Neutrophil (primary cell): ENCODE measurements at regions not wholly inside any gene's neighbourhood (a gene's known extent, or its start where the extent isn't known, plus 50 kb on each side); places are given as distances from the start of the nearest gene placed in this dataset.

Source experiments
- H3K27ac ChIP-seq: fragments of 200-600 bp; sonication (generic); 2 replicates; pipeline ENCODE4 v1.5.1; 2016; ENCODE audit warnings: mild to moderate bottlenecking, moderate library complexity
- H3K27me3 ChIP-seq: fragments of 200-600 bp; sonication (generic); 2 replicates; pipeline ENCODE4 v1.6.0; 2016; ENCODE audit warnings: mild to moderate bottlenecking
- H3K36me3 ChIP-seq: fragments of 200-600 bp; sonication (generic); 2 replicates; pipeline ENCODE4 v1.5.1; 2017
- H3K4me1 ChIP-seq, 2 experiments: fragments of 200-600 bp in 1 of 2; sonication (generic) in 1 of 2; 1 replicate in 1 of 2; 2 replicates in 1 of 2; pipeline versions ENCODE4 v1.5.1 to v1.6.1; 2013 to 2016; ENCODE audit warnings: low read depth in 1 of 2, low read length in 1 of 2, mild to moderate bottlenecking in 1 of 2, moderate library complexity in 1 of 2; ENCODE audit not compliant: control insufficient read depth in 1 of 2, insufficient read depth in 1 of 2
- H3K4me3 ChIP-seq, 2 experiments: fragments of 200-600 bp in 1 of 2; sonication (generic) in 1 of 2; 1 replicate in 1 of 2; 2 replicates in 1 of 2; pipeline ENCODE4 v1.5.1; 2013 to 2016; ENCODE audit warnings: low read depth in 1 of 2, low read length in 1 of 2, mild to moderate bottlenecking in 1 of 2, moderate library complexity in 1 of 2
- H3K9me3 ChIP-seq: fragments of 200-600 bp; sonication (generic); 2 replicates; pipeline ENCODE4 v1.5.1; 2016
- TF ChIP-seq, protein P1 (sequence below): fragments of 200-600 bp; sonication (generic); IDR thresholded peaks from 2 replicates; pipeline ENCODE4 v1.5.1; 2016; ENCODE audit warnings: antibody characterized with exemption

DNA sequence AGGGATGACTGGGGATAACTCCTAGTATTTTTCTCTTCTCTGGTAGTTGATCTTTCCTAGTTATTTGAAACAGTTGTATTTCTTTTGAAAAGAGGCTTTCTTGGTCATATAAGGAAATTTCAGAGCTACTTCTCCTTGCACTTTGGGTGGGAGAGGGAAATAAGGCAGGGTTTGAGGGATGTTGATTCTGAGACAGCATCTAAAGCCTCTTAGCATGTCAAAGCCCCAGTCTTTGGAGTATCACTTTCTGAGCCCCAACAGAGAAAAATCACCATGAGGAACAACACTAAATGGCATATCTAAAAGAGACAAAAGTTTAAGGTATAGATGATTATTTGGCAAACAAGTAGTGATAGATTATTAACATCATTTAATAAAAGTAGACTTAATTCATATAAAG, 688.1 kb downstream of the TRAM1L1 start:
- no peaks in the 10 kb centered on the region for H3K4me1 ChIP-seq
- TF ChIP-seq, protein P1, sequence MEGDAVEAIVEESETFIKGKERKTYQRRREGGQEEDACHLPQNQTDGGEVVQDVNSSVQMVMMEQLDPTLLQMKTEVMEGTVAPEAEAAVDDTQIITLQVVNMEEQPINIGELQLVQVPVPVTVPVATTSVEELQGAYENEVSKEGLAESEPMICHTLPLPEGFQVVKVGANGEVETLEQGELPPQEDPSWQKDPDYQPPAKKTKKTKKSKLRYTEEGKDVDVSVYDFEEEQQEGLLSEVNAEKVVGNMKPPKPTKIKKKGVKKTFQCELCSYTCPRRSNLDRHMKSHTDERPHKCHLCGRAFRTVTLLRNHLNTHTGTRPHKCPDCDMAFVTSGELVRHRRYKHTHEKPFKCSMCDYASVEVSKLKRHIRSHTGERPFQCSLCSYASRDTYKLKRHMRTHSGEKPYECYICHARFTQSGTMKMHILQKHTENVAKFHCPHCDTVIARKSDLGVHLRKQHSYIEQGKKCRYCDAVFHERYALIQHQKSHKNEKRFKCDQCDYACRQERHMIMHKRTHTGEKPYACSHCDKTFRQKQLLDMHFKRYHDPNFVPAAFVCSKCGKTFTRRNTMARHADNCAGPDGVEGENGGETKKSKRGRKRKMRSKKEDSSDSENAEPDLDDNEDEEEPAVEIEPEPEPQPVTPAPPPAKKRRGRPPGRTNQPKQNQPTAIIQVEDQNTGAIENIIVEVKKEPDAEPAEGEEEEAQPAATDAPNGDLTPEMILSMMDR, result no peak
- no peaks in the 10 kb centered on the region for H3K36me3 ChIP-seq
- H3K27me3 ChIP-seq, result no peaks in the 10 kb centered on the region
- H3K27ac ChIP-seq, result no peak overlapping the region
- no peak overlapping the region for H3K4me3 ChIP-seq
- H3K9me3 ChIP-seq, result no peaks in the 10 kb centered on the region

DNA sequence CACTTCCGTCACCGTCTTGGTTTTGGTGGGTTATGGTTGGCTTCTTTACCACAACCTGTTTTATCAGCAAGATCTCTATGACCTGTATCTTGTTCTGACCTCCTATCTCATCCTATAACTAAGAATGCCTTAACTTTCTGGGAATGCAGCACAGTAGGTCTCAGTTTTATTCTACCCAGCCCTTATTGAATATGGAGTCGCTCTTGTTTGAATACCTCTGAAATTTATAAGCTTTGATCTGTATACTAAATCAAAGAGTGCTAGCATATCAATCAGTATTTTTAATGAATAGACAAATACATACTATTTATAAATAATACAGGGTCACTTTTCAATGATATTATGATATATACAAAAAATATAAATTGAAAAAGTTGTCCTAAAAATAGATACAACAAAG, 690.0 kb downstream of the TRAM1L1 start:
- Histone ChIP-seq H3K4me3 (no peak overlapping the region), H3K36me3 (no peaks in the 10 kb centered on the region), H3K27me3 (no peaks in the 10 kb centered on the region), H3K27ac (no peak overlapping the region), H3K4me1 (no peaks in the 10 kb centered on the region), H3K9me3 (no peaks in the 10 kb centered on the region)
- TF ChIP-seq, protein P1, result no peak

DNA sequence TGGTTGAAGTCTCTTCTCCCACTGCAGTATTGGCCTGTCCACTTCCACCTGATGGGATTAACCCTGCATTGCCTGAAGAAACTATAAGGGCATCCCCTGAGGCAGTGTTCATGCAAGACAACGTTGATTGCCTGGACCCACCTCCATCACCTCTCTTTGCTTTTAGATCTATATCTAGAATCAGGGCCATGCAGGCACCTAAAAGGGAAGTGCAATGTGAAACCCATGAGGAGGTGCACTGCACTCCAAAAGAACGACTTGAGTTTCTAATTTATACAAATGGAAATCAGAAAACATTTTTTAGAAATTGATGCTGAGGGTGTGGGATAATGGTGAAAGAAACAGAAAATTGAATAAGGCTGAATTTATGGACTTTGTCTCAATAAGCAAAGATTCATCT, 694.4 kb downstream of the TRAM1L1 start:
- no peaks in the 10 kb centered on the region for H3K4me1 ChIP-seq
- H3K4me3 ChIP-seq, result no peak overlapping the region
- no peaks in the 10 kb centered on the region for H3K27me3 ChIP-seq
- no peaks in the 10 kb centered on the region for H3K36me3 ChIP-seq
- TF ChIP-seq, protein P1, result no peak
- H3K27ac ChIP-seq, result no peak overlapping the region
- H3K9me3 ChIP-seq, result no peaks in the 10 kb centered on the region

DNA sequence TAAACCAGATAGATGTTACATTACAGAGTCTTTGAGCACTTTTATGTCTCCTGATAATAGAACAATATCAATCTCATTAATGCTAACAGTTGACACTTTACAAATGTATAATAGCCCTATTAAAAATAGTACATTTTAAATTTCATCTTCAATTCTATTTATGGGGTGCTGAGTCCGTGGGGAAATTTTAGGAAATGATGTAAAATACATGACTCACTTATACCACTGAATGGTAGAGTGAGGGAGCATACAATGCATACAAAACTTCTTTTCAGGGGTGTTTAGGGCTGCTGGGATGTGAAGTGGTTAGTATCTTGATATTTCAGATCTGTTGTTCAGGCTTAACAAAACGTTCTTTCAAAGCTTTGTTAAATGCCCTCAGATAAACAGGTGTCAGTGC, 696.2 kb downstream of the TRAM1L1 start:
- TF ChIP-seq, protein P1, result no peak
- no peaks in the 10 kb centered on the region for H3K4me1 ChIP-seq
- H3K9me3 ChIP-seq, result no peaks in the 10 kb centered on the region
- H3K4me3 ChIP-seq, result no peak overlapping the region
- H3K27ac ChIP-seq, result no peak overlapping the region
- no peaks in the 10 kb centered on the region for H3K36me3 ChIP-seq
- H3K27me3 ChIP-seq, result no peaks in the 10 kb centered on the region

DNA sequence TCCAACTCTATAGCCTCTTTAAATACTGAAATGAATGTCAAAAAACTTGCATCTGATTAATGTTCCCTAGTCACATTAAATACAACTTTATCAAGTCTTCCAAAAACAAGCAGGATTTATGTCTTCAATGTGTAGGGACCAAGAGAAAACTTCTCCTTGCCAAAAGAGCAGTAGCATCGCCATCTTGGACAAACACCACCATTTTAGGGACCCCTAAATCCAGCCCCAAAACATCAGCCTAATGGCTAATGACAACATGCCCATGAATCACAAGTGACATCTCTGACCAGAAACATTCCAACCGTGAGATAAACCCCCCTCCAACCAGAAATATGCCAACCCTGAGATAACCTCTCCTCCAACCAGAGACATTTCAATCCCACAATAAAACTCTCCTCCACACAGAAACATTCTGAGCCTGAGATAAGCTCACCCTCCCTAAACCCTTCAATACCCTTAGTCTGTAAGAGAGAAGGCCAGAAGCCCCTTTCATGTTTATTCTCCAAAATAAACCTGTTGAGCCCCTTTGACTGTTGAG, 697.4 kb downstream of the TRAM1L1 start:
- Histone ChIP-seq H3K4me1 (no peaks in the 10 kb centered on the region), H3K27me3 (no peaks in the 10 kb centered on the region), H3K27ac (no peak overlapping the region), H3K4me3 (no peak overlapping the region), H3K9me3 (no peaks in the 10 kb centered on the region), H3K36me3 (no peaks in the 10 kb centered on the region)
- TF ChIP-seq, protein P1, result no peak

DNA sequence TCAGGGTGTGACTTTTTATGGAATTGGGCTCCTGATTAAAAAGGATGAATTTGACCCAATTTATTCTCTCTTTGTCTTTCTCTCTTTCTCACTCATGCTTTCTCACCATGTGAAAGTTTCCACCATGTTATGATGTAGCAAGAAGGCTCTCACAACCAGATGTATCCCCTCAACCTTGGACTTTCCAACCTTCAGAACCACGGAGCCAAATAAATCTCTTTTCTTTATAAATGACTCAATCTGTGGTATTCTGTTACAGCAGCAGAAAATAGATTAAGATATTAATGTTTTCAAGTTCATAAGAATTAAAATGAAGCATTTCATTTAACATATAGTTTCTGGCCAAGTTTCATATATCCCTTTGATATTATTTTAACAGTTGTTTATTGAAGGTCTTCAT, 698.5 kb downstream of the TRAM1L1 start:
- no peak overlapping the region for H3K4me3 ChIP-seq
- TF ChIP-seq, protein P1, result no peak
- no peaks in the 10 kb centered on the region for H3K36me3 ChIP-seq

More for the DNA sequence above, 698.5 kb downstream of the TRAM1L1 start:
- no peaks in the 10 kb centered on the region for H3K4me1 ChIP-seq
- H3K9me3 ChIP-seq, result no peaks in the 10 kb centered on the region
- H3K27me3 ChIP-seq, result no peaks in the 10 kb centered on the region
- no peak overlapping the region for H3K27ac ChIP-seq
